MCF 10A (cell line): ENCODE measurements at regions not wholly inside any gene's neighbourhood (a gene's known extent, or its start where the extent isn't known, plus 50 kb on each side); places are given as distances from the start of the nearest gene placed in this dataset.
"Not testable (repeated sequence)": the region's sequence is repeated elsewhere in the genome, so short reads cannot be mapped to it uniquely, and the experiment has no call there.

Experiments used
- BruUV-seq: library from RNA; stranded (reverse); fragments of 400-500 nt; replicated peaks from 2 replicates; lab custom pipeline; 2021; lab: Mats Ljungman, UMichigan
- CTCF ChIA-PET: fragments of 300-600 bp; sonication (Branson Sonifier 250); formaldehyde crosslinking; extraction: SDS; loops from one replicate; lab custom pipeline; 2021; ENCODE audit warnings: antibody characterized with exemption, inconsistent platforms; lab: Yijun Ruan, JAX
- POLR2A ChIA-PET: fragments of 300-600, 350-650 bp; sonication (Branson Sonifier 250); formaldehyde crosslinking; extraction: SDS; loops from one replicate; lab custom pipeline; 2020; ENCODE audit warnings: antibody characterized with exemption, inconsistent platforms; lab: Yijun Ruan, JAX
- DNase-seq: peaks from one replicate; pipeline ENCODE4 v3.0.0-alpha.2; 2018; ENCODE audit not compliant: unreplicated experiment
- H3K27ac Mint-ChIP-seq: one replicate; pipeline ENCODE4 v1.8.0; 2022; ENCODE audit warnings: mild to moderate bottlenecking, low read depth, mixed read lengths; ENCODE audit not compliant: unreplicated experiment
- H3K27me3 Mint-ChIP-seq: one replicate; pipeline ENCODE4 v1.8.0; 2022; ENCODE audit warnings: mixed read lengths; ENCODE audit not compliant: insufficient read depth, unreplicated experiment
- H3K36me3 Mint-ChIP-seq: one replicate; pipeline ENCODE4 v1.8.0; 2022; ENCODE audit warnings: mild to moderate bottlenecking, moderate library complexity, mixed read lengths; ENCODE audit not compliant: insufficient read depth, unreplicated experiment
- H3K4me1 Mint-ChIP-seq: one replicate; pipeline ENCODE4 v1.8.0; 2022; ENCODE audit warnings: mixed read lengths; ENCODE audit not compliant: insufficient read depth, unreplicated experiment
- H3K4me3 Mint-ChIP-seq: one replicate; pipeline ENCODE4 v1.8.0; 2022; ENCODE audit warnings: mild to moderate bottlenecking, moderate library complexity, mixed read lengths; ENCODE audit not compliant: unreplicated experiment
- H3K9me3 Mint-ChIP-seq: one replicate; pipeline ENCODE4 v1.8.0; 2022; ENCODE audit warnings: mixed read lengths; ENCODE audit not compliant: unreplicated experiment
- intact Hi-C: fragments of 100-400 bp; cut with micrococcal nuclease; formaldehyde crosslinking; loops from 2 replicates; pipeline ENCODE4 v1.14.1; 2022
- TF ChIP-seq, protein P1 (sequence below): fragments of 200-600 bp; IDR thresholded peaks from one replicate; pipeline ENCODE4 v1.8.0; 2022; ENCODE audit warnings: antibody characterized with exemption, mild to moderate bottlenecking; ENCODE audit not compliant: unreplicated experiment

DNA sequence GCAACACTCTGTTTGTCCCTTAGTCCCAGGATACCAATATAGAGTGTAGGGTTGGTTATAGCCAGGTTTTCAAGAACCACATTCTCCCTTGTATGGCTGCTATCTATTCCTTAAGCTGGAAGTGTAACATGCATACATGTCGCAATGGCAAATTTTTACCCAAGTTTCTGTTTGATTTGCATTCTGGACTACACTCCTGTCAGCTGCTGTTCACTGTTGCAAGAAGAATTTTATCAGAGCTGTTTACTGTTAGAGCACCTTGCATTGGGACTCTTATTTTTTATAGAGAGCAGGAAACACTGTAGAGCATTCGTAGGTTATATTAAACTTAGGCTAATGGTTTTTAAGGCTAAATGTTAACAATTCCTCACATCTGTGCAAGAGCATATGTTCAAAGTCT lies 376.0 kb upstream of the LRFN5 start:
- H3K27me3 Mint-ChIP-seq, result peaks cover 34% of the 10 kb centered on the region
- no peaks in the 10 kb centered on the region for H3K9me3 Mint-ChIP-seq
- H3K4me3 Mint-ChIP-seq, result no peak overlapping the region
- TF ChIP-seq, protein P1, sequence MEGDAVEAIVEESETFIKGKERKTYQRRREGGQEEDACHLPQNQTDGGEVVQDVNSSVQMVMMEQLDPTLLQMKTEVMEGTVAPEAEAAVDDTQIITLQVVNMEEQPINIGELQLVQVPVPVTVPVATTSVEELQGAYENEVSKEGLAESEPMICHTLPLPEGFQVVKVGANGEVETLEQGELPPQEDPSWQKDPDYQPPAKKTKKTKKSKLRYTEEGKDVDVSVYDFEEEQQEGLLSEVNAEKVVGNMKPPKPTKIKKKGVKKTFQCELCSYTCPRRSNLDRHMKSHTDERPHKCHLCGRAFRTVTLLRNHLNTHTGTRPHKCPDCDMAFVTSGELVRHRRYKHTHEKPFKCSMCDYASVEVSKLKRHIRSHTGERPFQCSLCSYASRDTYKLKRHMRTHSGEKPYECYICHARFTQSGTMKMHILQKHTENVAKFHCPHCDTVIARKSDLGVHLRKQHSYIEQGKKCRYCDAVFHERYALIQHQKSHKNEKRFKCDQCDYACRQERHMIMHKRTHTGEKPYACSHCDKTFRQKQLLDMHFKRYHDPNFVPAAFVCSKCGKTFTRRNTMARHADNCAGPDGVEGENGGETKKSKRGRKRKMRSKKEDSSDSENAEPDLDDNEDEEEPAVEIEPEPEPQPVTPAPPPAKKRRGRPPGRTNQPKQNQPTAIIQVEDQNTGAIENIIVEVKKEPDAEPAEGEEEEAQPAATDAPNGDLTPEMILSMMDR, result no peak
- CTCF ChIA-PET, result no interaction called here
- intact Hi-C loops, result no loop called here
- H3K27ac Mint-ChIP-seq, result no peak overlapping the region
- no peak for DNase-seq
- no TSS peak for BruUV-seq
- POLR2A ChIA-PET, result no interaction called here
- H3K36me3 Mint-ChIP-seq, result no peaks in the 10 kb centered on the region
- no peaks in the 10 kb centered on the region for H3K4me1 Mint-ChIP-seq

DNA sequence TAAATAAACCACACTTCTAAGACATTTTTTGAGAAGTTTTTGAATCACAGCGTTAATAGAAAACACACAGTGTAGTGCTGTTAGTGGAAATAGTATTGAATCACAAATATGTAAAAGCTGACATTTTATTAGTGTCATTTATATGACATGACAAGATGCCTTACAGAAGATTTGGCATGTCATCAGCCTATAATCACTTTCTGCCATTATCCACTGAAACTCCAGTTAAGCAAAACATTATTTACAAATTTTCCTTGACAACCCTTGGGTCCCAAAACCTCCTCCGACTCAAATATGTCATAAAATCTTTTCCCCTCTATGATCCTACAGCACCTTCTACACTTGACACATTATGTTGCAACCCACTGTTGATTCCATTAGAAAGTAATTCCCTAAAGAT lies 376.9 kb upstream of the LRFN5 start:
- TF ChIP-seq, protein P1, result no peak
- DNase-seq, result no peak

DNA sequence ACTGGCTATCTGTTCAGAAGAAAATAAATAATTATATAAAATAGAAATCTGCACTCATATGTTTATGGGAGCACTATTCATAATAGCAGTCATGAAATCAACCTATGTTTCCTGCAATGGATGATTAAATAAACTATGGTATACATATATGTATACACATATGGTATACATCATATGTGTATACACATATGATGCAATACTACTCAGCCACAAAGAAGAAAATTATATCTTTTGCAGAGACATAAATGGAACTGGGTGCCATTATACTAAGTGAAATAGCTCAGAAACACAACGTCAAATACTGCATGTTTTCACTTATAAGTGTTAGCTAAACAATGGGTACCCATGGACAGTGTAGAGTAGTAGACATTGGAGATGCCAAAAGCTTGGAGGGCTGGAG lies 381.2 kb upstream of the LRFN5 start:
- Mint-ChIP-seq H3K9me3 (no peaks in the 10 kb centered on the region), H3K4me1 (no peaks in the 10 kb centered on the region), H3K27me3 (peaks cover 62% of the 10 kb centered on the region), H3K4me3 (no peak overlapping the region), H3K36me3 (no peaks in the 10 kb centered on the region), H3K27ac (no peak overlapping the region)
- BruUV-seq, result no TSS peak
- no peak for DNase-seq
- POLR2A ChIA-PET, result no interaction called here
- intact Hi-C loops, result no loop called here
- TF ChIP-seq, protein P1, result no peak
- CTCF ChIA-PET, result interaction anchor here (0.5 kb wide), 1 partner anchor 72 kb away, joined by 4 read pairs; no protein-coding TSS in a partner anchor

More for the DNA sequence above, 376.9 kb upstream of the LRFN5 start:
- peaks cover 34% of the 10 kb centered on the region for H3K27me3 Mint-ChIP-seq
- no peak overlapping the region for H3K27ac Mint-ChIP-seq
- no peak overlapping the region for H3K4me3 Mint-ChIP-seq
- CTCF ChIA-PET, result no interaction called here
- no peaks in the 10 kb centered on the region for H3K4me1 Mint-ChIP-seq
- BruUV-seq, result no TSS peak
- no peaks in the 10 kb centered on the region for H3K36me3 Mint-ChIP-seq
- no peaks in the 10 kb centered on the region for H3K9me3 Mint-ChIP-seq
- intact Hi-C loops, result no loop called here
- POLR2A ChIA-PET, result no interaction called here

DNA sequence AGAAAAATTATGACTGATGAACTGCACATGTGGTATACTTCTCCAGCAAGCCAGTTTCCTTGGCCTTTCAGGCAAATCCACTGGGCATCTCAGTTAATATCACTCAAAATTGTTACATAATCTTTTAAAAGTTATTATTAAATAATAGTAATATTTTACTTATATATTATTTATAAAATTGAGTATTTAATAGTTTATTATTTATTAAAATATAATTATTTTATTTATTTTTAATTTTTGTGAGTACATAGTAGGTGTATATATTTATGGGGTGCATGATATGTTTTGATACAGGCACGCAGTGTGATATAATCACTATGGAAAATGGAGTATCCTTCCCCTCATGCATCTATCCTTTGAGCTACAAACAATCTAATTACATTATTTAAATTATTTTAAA lies 384.1 kb upstream of the LRFN5 start:
- CTCF ChIA-PET, result no interaction called here

DNA sequence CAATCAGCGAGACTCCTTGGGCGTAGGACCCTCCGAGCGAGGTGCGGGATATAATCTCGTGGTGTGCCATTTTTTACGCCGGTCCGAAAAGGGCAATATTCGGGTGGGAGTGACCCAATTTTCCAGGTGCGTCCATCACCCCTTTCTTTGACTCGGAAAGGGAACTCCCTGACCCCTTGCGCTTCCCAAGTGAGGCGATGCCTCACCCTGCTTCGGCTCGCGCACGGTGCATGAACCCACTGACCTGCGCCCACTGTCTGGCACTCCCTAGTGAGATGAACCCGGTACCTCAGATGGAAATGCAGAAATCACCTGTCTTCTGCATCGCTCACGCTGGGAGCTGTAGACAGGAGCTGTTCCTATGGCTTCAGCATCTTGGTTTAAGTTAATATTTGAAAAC lies 391.7 kb upstream of the LRFN5 start:
- H3K9me3 Mint-ChIP-seq, DNase-seq, POLR2A ChIA-PET, H3K4me1 Mint-ChIP-seq, intact Hi-C loops, H3K4me3 Mint-ChIP-seq, H3K27ac Mint-ChIP-seq, CTCF ChIA-PET, BruUV-seq, H3K36me3 Mint-ChIP-seq: not testable (repeated sequence)
- H3K27me3 Mint-ChIP-seq, result peaks cover 11% of the 10 kb centered on the region

More for the DNA sequence above, 384.1 kb upstream of the LRFN5 start:
- BruUV-seq, result no TSS peak
- POLR2A ChIA-PET, result no interaction called here
- Mint-ChIP-seq H3K27me3 (peaks cover 55% of the 10 kb centered on the region), H3K27ac (no peak overlapping the region), H3K36me3 (no peaks in the 10 kb centered on the region), H3K4me3 (no peak overlapping the region), H3K4me1 (no peaks in the 10 kb centered on the region), H3K9me3 (no peaks in the 10 kb centered on the region)
- no peak for DNase-seq
- intact Hi-C loops, result no loop called here
- TF ChIP-seq, protein P1, result no peak
